ENCODE measurements at regions not wholly inside any gene's neighbourhood (a gene's known extent, or its start where the extent isn't known, plus 50 kb on each side); places are given as distances from the start of the nearest gene placed in this dataset.
"Not testable (repeated sequence)": the region's sequence is repeated elsewhere in the genome, so short reads cannot be mapped to it uniquely, and the experiment has no call there.

- H3K4me3 ChIP-seq (replicated peaks; ENCODE audit: low read depth, low read length); DNase-seq (ENCODE audit: low read depth): not testable (repeated sequence)
Observed at GRCh38 chr7:51388241-51388640, 71.6 kb upstream of the COBL start.

- not testable (repeated sequence) for H3K4me3 ChIP-seq (replicated peaks; ENCODE audit: low read depth, low read length); DNase-seq (ENCODE audit: low read depth)
Observed at GRCh38 chr7:51386806-51387568, 70.4 kb upstream of the COBL start.

GRCh38 chr7:51386184-51386583 is 69.6 kb upstream of the COBL start:
- not testable (repeated sequence) for H3K4me3 ChIP-seq (replicated peaks; ENCODE audit: low read depth, low read length); DNase-seq (ENCODE audit: low read depth)

GRCh38 chr7:51382243-51382642 is 65.6 kb upstream of the COBL start:
- DNase-seq (ENCODE audit: low read depth); H3K4me3 ChIP-seq (replicated peaks; ENCODE audit: low read depth, low read length): not testable (repeated sequence)

- no peak for TF ChIP-seq CTCF (IDR thresholded peaks at IDR 0.05; ENCODE audit: low read length, missing control alignments)
- H3K4me3 ChIP-seq (replicated peaks; ENCODE audit: low read depth, low read length): no peak overlapping the region
- no peak for DNase-seq (ENCODE audit: low read depth)
Observed at GRCh38 chr7:51376420-51377092, 59.9 kb upstream of the COBL start.

- no peak for TF ChIP-seq CTCF (IDR thresholded peaks at IDR 0.05; ENCODE audit: low read length, missing control alignments)
- no peak overlapping the region for H3K4me3 ChIP-seq (replicated peaks; ENCODE audit: low read depth, low read length)
- no peak for DNase-seq (ENCODE audit: low read depth)
Observed at GRCh38 chr7:51374936-51375335, 58.3 kb upstream of the COBL start.

GRCh38 chr7:51373607-51374006 is 57.0 kb upstream of the COBL start:
- DNase-seq (ENCODE audit: low read depth); H3K4me3 ChIP-seq (replicated peaks; ENCODE audit: low read depth, low read length): not testable (repeated sequence)

GRCh38 chr7:51369746-51370145 is 53.1 kb upstream of the COBL start:
- DNase-seq (ENCODE audit: low read depth): peak; percentile 10
- peak; percentile 31 for TF ChIP-seq CTCF (IDR thresholded peaks at IDR 0.05; ENCODE audit: low read length, missing control alignments)
- H3K4me3 ChIP-seq (replicated peaks; ENCODE audit: low read depth, low read length): no peak overlapping the region

- not testable (repeated sequence) for H3K4me3 ChIP-seq (replicated peaks; ENCODE audit: low read depth, low read length); DNase-seq (ENCODE audit: low read depth)
Observed at GRCh38 chr7:51369228-51369627, 52.6 kb upstream of the COBL start.

- DNase-seq (ENCODE audit: low read depth): no peak
- TF ChIP-seq CTCF (IDR thresholded peaks at IDR 0.05; ENCODE audit: low read length, missing control alignments): no peak
- H3K4me3 ChIP-seq (replicated peaks; ENCODE audit: low read depth, low read length): no peak overlapping the region
Observed at GRCh38 chr7:51368334-51368733, 51.7 kb upstream of the COBL start.
